ENCODE measurements at regions not wholly inside any gene's neighbourhood (a gene's known extent, or its start where the extent isn't known, plus 50 kb on each side); places are given as distances from the start of the nearest gene placed in this dataset.
A peak's percentile ranks its signal among the peaks of the same experiment; 100 is the strongest.
"Not testable (repeated sequence)": the region's sequence is repeated elsewhere in the genome, so short reads cannot be mapped to it uniquely, and the experiment has no call there.

GRCh38 chrX:120749141-120749846 is 119.4 kb upstream of the C1GALT1C1 start:
- no peak for TF ChIP-seq JUND (IDR thresholded peaks at IDR 0.05; ENCODE audit: low read depth)
- in situ Hi-C loops (cut with HindIII; ENCODE audit: low pct_unique_long_range_greater_than_20kb, low sequenced_read_pairs), result no loop called here
- DNase-seq (ENCODE audit: low read depth in 1 of 2, low spot score in 1 of 2), result peak in 1 of 2 experiments; percentile 69

GRCh38 chrX:120746153-120746552 is 116.3 kb upstream of the C1GALT1C1 start:
- in situ Hi-C loops (cut with HindIII; ENCODE audit: low pct_unique_long_range_greater_than_20kb, low sequenced_read_pairs), result no loop called here
- no peak for TF ChIP-seq JUND (IDR thresholded peaks at IDR 0.05; ENCODE audit: low read depth)
- no peak for DNase-seq (ENCODE audit: low read depth in 1 of 2, low spot score in 1 of 2)

- TF ChIP-seq JUND (IDR thresholded peaks at IDR 0.05; ENCODE audit: low read depth), result no peak
- no peak for DNase-seq (ENCODE audit: low read depth in 1 of 2, low spot score in 1 of 2)
- in situ Hi-C loops (cut with HindIII; ENCODE audit: low pct_unique_long_range_greater_than_20kb, low sequenced_read_pairs), result no loop called here
Measured at GRCh38 chrX:120742946-120743665, 113.3 kb upstream of the C1GALT1C1 start.

- peak in 1 of 2 experiments; percentile 80 for DNase-seq (ENCODE audit: low read depth in 1 of 2, low spot score in 1 of 2)
- no peak for TF ChIP-seq JUND (IDR thresholded peaks at IDR 0.05; ENCODE audit: low read depth)
- in situ Hi-C loops (cut with HindIII; ENCODE audit: low pct_unique_long_range_greater_than_20kb, low sequenced_read_pairs), result no loop called here
Measured at GRCh38 chrX:120741452-120741851, 111.6 kb upstream of the C1GALT1C1 start.

GRCh38 chrX:120740072-120740471 is 110.2 kb upstream of the C1GALT1C1 start:
- DNase-seq (ENCODE audit: low read depth in 1 of 2, low spot score in 1 of 2), result no peak
- in situ Hi-C loops (cut with HindIII; ENCODE audit: low pct_unique_long_range_greater_than_20kb, low sequenced_read_pairs), result no loop called here
- TF ChIP-seq JUND (IDR thresholded peaks at IDR 0.05; ENCODE audit: low read depth), result no peak

DNA sequence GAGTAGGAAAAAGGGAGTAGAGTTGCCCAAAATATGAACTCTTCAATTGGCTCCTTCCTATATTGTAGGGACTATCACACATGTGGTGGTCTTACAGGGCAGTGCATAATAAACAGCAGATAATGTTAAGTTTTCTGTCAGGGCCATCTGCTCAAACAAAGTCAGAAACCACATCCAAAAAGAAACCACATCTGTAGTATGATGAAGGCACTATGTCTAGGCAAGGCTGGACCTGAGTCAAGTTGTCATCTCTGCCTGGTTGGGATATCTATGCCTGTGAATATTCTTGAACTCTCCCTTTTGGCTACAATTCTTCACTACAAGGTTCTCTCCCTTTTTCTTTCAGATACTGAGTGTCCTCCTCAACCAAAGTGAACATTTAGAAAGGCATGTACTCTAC is 109.4 kb upstream of the C1GALT1C1 start:
- TF ChIP-seq JUND (IDR thresholded peaks at IDR 0.05; ENCODE audit: low read depth), result no peak
- in situ Hi-C loops (cut with HindIII; ENCODE audit: low pct_unique_long_range_greater_than_20kb, low sequenced_read_pairs), result no loop called here

GRCh38 chrX:120736989-120737388 is 107.1 kb upstream of the C1GALT1C1 start:
- in situ Hi-C loops (cut with HindIII; ENCODE audit: low pct_unique_long_range_greater_than_20kb, low sequenced_read_pairs), result no loop called here
- no peak for DNase-seq (ENCODE audit: low read depth in 1 of 2, low spot score in 1 of 2)
- TF ChIP-seq JUND (IDR thresholded peaks at IDR 0.05; ENCODE audit: low read depth), result no peak

More for the DNA sequence above, 109.4 kb upstream of the C1GALT1C1 start:
- DNase-seq (ENCODE audit: low read depth in 1 of 2, low spot score in 1 of 2), result no peak

GRCh38 chrX:120735966-120736365 is 106.1 kb upstream of the C1GALT1C1 start:
- no peak for DNase-seq (ENCODE audit: low read depth in 1 of 2, low spot score in 1 of 2)
- in situ Hi-C loops (cut with HindIII; ENCODE audit: low pct_unique_long_range_greater_than_20kb, low sequenced_read_pairs), result no loop called here
- TF ChIP-seq JUND (IDR thresholded peaks at IDR 0.05; ENCODE audit: low read depth), result no peak

GRCh38 chrX:120732879-120733278 is 103.0 kb upstream of the C1GALT1C1 start:
- DNase-seq (ENCODE audit: low read depth in 1 of 2, low spot score in 1 of 2), result no peak
- in situ Hi-C loops (cut with HindIII; ENCODE audit: low pct_unique_long_range_greater_than_20kb, low sequenced_read_pairs), result no loop called here
- no peak for TF ChIP-seq JUND (IDR thresholded peaks at IDR 0.05; ENCODE audit: low read depth)

DNA sequence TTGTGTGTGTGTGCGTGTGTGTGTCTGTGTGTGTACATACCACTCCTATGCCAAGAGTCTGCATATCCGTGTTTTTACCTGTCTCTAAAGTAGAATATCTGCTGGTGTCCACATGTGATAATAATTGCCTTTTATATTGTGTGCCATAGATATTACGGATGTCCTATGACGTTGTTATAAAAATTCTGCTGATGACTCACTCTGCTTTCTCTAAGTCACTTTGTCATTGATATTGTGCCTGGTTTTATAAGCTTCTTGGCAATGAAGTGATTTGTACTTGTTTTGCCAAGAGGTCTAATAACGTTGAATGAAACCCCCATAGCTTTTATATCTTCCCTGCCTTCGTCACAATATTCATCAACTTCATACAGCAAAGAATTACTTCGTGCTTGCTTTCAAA is 102.6 kb upstream of the C1GALT1C1 start:
- in situ Hi-C loops (cut with HindIII; ENCODE audit: low pct_unique_long_range_greater_than_20kb, low sequenced_read_pairs), result no loop called here
- no peak for TF ChIP-seq JUND (IDR thresholded peaks at IDR 0.05; ENCODE audit: low read depth)
- no peak for DNase-seq (ENCODE audit: low read depth in 1 of 2, low spot score in 1 of 2)

DNA sequence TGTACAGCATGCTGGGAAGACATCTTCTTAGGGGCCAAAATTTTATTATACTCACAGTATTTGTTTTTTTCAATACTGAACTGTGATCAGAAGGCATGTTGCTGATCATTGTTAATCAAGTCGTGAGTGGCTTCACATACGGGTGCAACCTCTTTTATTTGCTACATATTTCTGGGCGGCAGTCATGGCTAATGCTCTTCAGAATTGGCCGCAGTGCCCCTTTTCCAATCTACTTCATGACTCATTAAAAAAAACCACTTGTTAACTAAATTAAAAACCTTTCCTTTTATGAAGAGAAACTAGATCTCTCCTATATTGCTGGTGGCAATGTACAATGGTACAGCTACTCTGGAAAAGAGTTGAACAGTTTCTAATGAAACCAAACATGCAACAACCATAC is 101.5 kb upstream of the C1GALT1C1 start:
- in situ Hi-C loops (cut with HindIII; ENCODE audit: low pct_unique_long_range_greater_than_20kb, low sequenced_read_pairs), result no loop called here
- TF ChIP-seq JUND (IDR thresholded peaks at IDR 0.05; ENCODE audit: low read depth), result no peak
- DNase-seq (ENCODE audit: low read depth in 1 of 2, low spot score in 1 of 2), result no peak

DNA sequence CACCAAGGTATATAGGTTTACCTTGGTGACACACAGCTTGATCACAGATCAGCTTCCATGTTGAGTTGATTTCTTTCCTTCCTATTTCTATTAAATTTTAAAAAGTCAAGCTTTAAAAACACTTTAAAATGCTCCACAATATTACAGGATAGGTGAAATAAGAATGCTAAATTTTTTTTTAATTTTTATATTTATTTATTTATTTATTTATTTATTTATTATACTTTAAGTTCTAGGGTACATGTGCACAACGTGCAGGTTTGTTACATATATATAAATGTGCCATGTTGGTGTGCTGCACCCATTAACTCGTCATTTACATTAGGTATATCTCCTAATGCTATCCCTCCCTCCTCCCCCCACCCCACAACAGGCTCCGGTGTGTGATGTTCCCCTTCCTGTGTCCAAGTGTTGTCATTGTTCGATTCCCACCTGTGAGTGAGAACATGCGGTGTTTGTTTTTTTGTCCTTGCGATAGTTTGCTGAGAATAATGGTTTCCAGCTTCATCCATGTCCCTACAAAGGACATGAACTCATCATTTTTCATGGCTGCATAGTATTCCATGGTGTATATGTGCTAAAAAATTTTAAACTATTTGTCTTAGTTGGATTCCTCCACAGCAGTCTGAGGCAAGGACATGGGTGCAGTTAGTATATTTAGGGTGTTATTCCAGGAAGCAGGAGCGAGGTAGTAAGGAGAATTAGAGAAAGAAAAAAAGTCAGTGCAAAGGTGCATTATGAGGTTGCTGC is 99.8 kb upstream of the C1GALT1C1 start:
- DNase-seq (ENCODE audit: low read depth in 1 of 2, low spot score in 1 of 2); in situ Hi-C loops (cut with HindIII; ENCODE audit: low pct_unique_long_range_greater_than_20kb, low sequenced_read_pairs): not testable (repeated sequence)

DNA sequence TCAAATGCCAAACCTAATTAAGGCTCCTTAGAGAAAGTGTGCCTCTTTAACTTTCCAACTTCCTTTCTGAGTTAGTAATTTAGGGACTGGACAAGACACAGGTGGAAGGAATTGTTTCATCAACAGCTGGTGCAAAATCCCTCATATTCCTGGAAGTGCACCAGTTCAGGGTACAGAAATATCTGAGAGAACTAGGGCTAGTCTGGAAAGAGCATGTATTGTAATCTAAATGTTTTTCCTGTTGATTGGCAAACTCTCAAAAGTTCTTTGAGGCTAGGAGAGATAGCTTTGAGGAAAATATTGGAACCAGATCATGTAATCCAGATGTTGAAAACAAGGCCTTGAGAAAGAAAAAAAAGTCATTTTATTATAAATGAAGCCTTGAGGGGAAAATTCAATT is 98.1 kb upstream of the C1GALT1C1 start:
- TF ChIP-seq JUND (IDR thresholded peaks at IDR 0.05; ENCODE audit: low read depth), result no peak
- in situ Hi-C loops (cut with HindIII; ENCODE audit: low pct_unique_long_range_greater_than_20kb, low sequenced_read_pairs), result no loop called here
- no peak for DNase-seq (ENCODE audit: low read depth in 1 of 2, low spot score in 1 of 2)
